Activated naive CD4-positive, alpha-beta T cell (primary cell): ENCODE measurements at regions not wholly inside any gene's neighbourhood (a gene's known extent, or its start where the extent isn't known, plus 50 kb on each side); places are given as distances from the start of the nearest gene placed in this dataset.

Experiments
- DNase-seq, 4 experiments: peaks; one replicate each; lab custom pipeline; 2025; lab: John Stamatoyannopoulos, UW

DNA sequence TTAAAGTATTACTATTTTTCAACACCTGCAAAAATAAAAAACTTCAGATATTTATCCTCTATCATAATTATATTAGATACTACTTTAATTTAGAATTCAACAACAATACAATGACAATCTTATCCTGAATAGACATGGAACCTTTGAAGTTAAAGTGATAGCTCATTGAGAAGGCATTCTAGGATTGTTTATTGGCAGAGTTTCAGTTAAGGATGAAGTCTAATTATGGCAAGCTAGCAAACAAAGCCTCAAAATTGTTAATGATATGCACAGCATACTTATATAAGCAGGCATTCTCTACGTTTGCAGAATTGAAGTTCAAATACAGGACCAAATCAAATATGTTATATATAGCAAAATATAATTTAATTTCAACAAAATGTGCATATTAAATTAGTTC lies 91.2 kb upstream of the ABI3BP start:
- no peak for DNase-seq

DNA sequence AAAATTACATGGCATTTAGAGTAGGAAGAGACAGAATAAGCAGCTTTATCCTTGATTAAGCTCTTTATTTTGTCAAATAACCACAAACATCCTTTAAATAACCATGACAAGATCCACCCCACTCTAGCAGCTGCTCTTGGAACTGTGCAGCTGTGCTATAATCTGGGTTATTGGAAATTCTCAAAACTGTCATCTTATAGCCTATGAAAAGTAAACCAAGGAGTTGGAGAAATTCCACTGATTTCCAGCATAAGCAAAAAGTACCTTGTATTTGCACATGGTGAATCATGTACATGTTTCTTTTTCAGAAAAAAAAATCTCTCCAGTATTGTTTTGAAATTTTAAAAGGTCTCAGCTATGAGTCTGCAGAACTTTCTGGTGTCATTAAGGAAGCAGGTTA lies 88.8 kb upstream of the ABI3BP start:
- no peak for DNase-seq

DNA sequence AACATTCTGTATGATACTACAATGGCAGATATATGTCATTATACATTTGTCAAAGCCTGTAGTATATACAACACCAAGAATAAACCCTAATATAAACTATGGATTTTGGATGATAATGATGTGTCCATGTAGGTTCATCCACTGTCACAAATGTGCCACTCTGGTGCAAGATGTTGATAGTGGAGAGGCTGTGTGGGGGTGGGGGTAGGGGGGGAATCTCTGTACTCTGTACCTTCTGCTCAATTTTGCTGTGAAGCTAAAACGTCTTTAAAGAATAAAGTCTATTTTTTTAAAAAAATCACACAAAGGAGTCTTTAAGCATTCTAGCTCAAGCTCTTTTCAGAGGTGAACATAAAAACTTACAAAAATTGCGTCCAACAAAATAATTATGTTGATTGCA lies 88.2 kb upstream of the ABI3BP start:
- no peak for DNase-seq

DNA sequence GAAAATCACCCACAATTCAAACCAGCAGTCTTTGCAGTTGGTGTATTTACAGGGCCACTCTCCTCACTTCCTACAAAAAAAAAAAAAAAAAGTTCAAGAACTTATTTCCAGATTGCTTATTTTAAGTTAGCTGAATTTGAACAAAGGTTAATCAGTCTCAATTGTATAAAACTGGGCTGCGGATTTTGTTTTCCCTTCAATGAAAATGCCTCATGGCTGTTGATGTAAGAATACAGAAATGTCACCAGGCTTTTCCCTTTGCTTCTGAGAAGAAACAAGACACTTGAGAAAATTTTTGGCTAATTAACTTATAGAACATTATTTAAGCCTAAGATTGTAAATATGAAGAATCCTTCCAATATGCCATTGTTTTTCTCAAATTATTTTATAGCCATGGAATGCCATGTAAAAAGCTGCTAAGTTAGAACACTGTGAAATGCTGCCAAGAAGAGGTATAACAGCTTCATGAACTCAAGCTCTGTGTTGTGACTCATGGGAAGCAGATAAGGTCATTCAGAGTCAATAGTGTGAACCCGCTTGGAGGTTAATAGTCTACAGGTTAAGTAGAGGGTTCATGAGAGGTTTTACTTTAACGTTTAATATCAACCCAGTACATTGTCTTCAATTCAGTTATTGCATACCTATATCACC lies 84.3 kb upstream of the ABI3BP start:
- DNase-seq = no peak

DNA sequence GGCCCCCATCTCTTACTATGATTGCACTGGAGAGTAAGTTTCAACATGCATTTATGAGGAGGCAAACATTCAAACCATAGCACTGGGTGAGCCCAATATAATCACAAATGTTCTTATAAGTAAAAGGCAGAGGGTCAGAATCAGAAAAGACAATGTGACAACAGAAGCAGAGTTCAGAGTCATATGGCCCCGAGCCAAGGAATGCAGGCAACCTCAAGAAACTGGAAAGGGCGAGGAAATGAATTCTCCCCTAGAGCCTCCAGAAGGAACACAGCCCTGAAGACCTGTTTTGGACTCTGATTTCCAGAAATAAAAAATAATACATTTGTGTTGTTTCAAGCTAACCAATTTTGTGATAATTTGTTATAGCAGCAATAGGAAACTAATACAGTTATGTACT lies 81.3 kb upstream of the ABI3BP start:
- DNase-seq = no peak

DNA sequence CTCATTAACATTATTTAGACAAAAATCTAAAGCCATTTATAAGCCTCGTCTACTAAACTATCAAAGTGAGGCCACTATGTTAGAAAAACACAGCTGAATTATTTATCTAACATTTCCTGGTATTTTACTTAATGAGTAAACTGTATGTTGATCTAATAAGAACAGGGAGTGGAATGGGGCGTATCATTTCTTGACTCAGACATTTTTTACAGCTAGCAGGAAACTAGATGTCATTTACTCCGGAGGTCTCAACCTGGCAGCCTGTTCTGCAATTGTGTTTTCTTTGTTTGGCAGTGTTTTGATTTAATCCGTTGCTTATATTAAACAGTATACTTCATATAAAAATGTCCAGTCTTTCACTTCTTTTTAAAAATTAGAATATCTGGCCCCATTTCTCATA lies 79.1 kb upstream of the ABI3BP start:
- no peak for DNase-seq

DNA sequence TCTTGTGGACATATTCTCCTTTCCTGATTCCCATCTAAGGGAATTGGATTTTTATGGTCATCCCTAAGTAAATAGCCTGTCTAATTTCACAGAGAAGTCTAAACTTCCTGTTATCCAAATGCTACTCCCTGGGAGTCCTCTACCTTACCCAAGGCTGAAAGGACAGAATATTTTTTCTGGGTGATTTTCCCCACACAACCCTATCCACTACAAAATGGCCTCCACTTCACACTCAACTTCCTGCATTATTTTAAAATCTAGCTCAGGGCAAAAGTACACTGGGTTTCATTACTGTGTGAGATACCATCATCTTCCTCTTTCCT lies 77.5 kb upstream of the ABI3BP start:
- DNase-seq = no peak

DNA sequence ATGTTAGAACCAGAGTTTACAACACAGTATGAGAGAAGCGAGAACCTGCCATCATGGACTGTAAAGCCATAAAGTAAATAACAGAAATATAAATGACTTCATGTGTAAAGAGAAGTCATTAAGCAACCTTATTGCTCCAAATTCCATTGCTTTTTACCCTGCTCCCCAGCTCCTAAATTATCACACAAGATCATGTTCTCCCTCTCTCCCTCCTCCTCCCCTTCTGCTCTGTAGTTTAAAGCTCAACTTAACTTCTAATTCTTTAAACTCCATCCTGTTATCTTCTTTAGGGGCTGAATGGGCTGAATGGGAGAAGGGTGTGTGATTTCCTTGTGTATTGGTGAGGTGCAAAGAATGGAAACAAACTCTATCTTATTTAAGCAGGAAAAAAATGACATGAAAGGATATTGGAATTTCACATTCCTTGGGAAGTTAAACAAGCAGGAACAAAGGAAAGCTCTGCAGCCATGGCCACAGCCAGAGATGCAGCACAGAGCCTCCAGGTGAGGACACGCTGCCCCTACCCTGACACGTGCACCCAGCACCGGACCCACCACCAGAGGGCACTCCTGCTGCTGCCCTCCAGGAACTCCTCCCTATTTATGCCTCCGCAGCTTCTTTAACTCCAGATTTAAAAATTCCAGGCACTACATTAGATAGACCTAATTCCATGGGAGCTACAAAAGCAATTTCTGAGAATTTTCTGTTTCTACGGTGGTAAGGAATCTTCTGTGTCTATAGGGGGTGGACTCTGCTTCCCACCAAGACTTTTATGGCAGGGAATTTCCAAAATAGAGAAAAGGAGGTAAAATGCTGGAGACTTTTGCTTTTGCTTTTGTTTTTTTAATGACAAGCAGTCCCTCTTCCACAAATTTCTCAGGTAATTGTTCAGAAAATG lies 76.9 kb upstream of the ABI3BP start:
- DNase-seq = peak; percentile 18 to 27 (median 21)

DNA sequence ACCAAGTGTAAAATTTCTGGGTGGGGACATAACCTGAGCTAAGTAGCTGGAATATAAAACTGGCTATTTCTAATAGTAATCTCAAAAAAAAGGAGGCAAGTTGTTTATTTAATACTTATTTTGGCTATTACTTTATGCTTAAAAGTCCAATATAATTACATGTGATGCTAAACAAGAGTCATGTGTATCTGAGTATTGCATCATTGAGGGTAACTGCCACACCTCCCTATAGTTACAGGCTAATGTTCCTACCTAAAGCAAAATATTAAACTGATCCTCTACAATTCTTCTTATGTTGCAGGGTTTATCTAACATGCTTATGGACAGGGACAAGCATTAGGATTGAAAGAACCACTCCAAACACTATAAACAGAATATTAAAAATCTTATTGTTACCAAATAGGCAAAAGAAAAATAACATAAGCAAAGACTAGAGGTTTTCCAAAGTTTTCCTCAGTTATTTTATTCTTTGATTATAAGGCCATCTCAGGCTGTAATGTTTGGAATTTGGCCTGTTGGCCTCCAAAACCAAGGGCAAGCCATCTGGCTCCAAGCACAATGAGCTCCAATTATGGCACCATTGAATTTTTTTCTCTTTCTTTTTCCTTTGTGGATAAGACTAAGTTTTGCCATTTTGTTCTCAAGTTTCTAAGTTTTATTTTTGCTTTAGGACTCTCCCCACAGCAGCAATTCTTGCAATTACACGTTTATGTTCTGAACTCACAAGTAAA lies 75.8 kb upstream of the ABI3BP start:
- DNase-seq = no peak

DNA sequence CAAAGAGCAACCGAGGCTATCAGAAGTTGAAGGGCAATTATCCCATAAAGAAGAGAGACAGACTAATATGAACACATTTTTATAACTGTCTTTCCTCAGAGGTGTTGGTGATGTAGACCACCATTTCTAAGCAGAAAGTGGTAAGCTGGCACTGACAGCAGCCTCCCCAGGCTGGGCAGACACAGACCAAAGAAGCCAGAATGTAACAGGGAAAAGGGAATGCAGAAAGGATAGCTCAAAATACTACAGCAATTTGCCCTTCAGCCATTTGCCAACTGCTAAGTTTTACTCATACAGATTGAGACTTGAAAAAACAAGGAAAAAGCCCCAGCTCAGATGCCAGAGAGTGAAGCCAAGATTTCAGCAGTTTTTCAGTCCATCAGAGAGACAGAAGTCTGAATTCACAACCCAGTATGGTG lies 73.5 kb upstream of the ABI3BP start:
- no peak for DNase-seq

DNA sequence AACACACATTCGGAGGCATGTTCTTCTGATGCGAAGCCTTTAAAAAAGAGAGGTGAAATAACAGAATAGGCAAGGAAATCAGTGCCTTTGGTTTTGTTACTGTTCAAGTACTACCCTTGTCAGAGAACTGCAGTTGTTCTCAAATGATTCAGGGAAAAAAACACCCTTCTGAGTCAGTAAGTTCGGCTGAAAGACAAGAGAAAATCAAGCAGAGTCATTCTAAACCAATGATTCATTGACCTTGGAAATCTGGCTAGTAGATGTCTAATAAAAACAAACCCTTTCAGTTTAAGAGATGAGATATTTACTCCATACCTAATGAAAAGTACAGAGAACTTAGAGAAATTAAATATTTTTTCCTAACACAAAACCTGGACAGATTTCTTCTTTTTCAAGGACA lies 72.7 kb upstream of the ABI3BP start:
- DNase-seq = no peak

DNA sequence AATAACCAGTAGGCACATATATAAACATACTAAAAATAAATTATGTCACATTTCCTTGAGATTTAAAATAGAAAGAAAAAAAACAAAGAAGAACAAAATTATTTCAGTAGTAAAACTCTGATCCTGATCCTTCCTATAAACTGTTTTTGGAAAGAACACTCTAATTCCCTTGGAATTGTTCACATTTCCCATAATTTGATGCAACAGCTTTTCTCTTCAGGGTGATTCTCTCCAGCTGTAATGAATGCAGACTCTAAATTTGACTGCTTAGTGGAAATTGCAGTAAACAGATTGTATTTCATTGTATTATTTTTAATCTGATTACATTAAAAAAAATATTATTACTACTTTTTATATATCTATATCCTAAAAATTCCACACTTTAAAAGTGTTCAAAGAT lies 70.2 kb upstream of the ABI3BP start:
- DNase-seq = no peak

DNA sequence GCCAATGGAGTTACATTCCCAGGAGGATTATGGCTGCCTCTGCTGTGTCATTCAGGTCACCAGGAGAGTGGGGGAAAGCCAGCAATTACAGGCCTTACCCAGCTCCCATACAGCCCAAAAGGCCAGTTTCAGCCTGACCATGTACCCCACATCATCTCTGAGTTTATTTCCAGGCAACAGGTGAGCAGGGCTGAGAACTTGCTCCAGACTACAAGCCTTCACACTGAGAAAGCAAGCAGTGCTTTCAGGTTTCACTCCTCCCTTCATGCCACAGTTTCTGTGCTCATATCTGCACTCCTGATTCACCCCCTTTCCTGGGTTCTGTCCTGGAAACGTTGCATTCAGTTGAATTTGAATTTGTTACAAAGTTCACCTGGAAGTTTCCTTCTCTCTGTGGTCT lies 68.1 kb upstream of the ABI3BP start:
- no peak for DNase-seq

DNA sequence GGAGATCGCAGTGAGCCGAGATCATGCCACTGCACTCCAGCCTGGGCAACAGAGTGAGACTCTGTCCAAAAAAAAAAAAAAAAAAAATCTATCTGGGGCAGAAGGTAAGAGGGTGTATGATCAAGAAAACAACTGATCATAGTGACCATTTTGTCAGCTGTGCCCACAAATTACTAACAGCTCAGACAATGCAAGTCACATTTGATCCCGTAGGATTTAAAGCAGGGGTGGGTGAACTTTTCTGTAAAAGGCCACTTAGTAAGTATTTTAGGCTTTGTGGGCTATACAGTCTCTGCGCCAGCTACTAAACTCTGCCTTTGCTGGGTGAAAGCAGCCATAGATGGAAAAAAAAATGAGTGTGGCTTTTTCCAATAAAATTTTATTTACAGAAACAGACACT lies 57.6 kb upstream of the ABI3BP start:
- no peak for DNase-seq

DNA sequence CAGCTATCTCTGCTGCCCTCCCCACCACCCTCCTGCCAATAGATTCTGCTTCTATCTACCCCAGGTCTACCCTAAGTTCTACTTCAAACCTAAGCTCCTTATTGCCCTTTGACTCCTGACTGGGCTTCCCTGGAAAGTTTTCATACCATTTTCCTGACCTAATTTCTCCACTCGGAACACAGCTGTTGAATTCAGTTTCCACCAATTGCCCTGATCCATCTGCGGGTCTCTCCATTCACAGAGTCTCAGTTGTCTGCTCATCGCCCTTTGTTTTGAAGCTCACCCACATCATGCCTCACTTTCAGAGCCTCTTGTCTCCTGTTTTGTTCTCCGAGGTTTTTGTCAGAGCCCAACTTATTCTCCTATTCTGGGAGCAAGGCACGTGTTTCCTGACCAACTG lies 56.8 kb upstream of the ABI3BP start:
- DNase-seq = no peak

DNA sequence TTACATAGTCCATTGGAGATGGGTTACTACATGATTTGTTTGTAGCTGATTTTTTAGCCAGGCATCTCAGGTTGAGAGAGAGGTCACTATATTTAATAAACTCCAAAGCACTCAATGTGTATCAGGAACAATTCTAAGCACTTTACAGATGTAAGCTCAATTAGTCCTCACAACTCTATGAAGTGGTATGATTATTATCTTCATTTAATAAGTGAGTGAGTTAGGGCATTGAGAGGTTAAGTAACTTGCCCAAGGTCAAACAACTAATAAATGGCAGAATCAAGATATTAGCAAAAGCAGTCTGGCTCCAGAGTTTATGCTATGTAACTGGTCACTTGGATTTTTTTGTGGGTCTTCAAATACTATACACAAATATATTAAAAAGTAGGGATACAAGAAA lies 56.3 kb upstream of the ABI3BP start:
- DNase-seq = no peak

DNA sequence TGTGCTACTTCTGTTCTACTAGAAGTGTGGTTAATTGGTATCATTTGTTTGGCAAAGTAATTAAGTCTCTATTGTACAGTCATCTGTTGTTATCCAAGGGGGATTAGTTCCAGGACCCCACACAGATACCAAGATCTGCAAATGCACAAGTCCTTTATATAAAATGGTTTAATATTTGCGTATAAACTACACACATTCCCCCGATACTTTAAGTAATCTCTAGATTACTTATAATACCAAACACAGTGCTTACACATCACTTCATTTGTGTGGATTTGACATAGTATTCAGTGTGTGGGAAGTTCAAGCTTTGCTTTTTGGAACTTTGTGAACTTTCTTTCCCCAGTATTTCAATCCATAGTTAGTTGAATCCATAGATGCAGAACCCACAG lies 50.5 kb upstream of the ABI3BP start:
- no peak for DNase-seq

DNA sequence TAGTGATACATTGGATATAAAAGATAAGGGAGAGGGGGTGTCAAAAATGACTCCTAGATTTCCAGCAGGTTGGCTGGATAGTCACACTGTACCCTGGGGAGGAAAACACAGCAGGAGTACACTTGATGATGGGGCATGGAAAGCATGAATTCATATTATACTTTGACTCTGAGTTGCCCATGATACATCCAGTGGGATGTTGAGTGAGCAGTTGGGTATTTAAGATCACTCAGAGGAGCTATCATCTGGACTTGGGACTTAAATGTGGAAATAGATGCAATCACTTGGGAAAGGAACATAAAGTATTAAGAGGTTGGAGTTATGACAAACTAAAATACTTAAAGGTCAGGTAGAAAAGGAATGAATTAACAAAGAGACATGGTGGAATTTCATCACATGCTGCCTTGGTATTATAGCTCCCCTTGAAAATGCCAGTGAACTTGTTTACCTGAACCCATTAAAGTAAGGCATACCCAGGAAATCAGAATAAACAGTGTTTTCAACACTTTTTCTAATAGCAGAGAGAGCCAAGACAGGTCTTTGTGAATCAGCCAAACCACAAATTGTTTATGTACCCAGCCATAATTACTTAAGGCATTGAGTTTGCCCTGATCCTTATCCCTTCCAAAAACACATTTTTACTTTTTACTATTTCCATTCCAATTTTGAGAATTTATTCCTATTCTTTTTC lies 49.9 kb upstream of the ABI3BP start:
- no peak for DNase-seq
